Endodermal cell (in vitro differentiated cells): ENCODE measurements at regions not wholly inside any gene's neighbourhood (a gene's known extent, or its start where the extent isn't known, plus 50 kb on each side); places are given as distances from the start of the nearest gene placed in this dataset.

Experiments
- DNase-seq: peaks from one replicate; pipeline ENCODE4 v3.0.0-alpha.2; 2017
- H3K27ac ChIP-seq: 2 replicates; pipeline ENCODE4 v1.5.1; 2013; ENCODE audit warnings: mild to moderate bottlenecking, low read depth, low read length, moderate library complexity
- H3K27me3 ChIP-seq: 2 replicates; pipeline ENCODE4 v1.6.1; 2013; ENCODE audit warnings: mild to moderate bottlenecking, low read length, moderate library complexity; ENCODE audit not compliant: insufficient read depth, control insufficient read depth, poor library complexity, severe bottlenecking
- H3K36me3 ChIP-seq: 2 replicates; pipeline ENCODE4 v1.7.0; 2013; ENCODE audit warnings: mild to moderate bottlenecking, low read length, moderate library complexity; ENCODE audit not compliant: control insufficient read depth, insufficient read depth
- H3K4me1 ChIP-seq: one replicate; pipeline ENCODE4 v1.7.0; 2013; ENCODE audit warnings: low read length; ENCODE audit not compliant: control insufficient read depth, insufficient read depth
- H3K4me3 ChIP-seq: 2 replicates; pipeline ENCODE4 v1.5.1; 2013; ENCODE audit warnings: mild to moderate bottlenecking, low read length, moderate library complexity
- H3K9ac ChIP-seq: 2 replicates; pipeline ENCODE4 v1.6.1; 2013; ENCODE audit warnings: mild to moderate bottlenecking, low read length, moderate library complexity; ENCODE audit not compliant: poor library complexity, severe bottlenecking; ENCODE audit errors: extremely low read depth
- H3K9me3 ChIP-seq: 2 replicates; pipeline ENCODE4 v1.6.1; 2013; ENCODE audit warnings: mild to moderate bottlenecking, low read length, moderate library complexity; ENCODE audit not compliant: control insufficient read depth
- H3K27ac Mint-ChIP-seq: 2 replicates; pipeline ENCODE4 v1.8.0; 2020; ENCODE audit warnings: mixed read lengths
- H3K27me3 Mint-ChIP-seq: 2 replicates; pipeline ENCODE4 v1.8.0; 2021; ENCODE audit warnings: mild to moderate bottlenecking, mixed read lengths; ENCODE audit not compliant: insufficient read depth
- H3K36me3 Mint-ChIP-seq: 2 replicates; pipeline ENCODE4 v1.8.0; 2020; ENCODE audit warnings: low read depth, mixed read lengths
- H3K4me1 Mint-ChIP-seq: 2 replicates; pipeline ENCODE4 v1.8.0; 2020; ENCODE audit warnings: mixed read lengths
- H3K4me3 Mint-ChIP-seq: 2 replicates; pipeline ENCODE4 v1.8.0; 2020; ENCODE audit warnings: mild to moderate bottlenecking, moderate library complexity, mixed read lengths
- H3K9me3 Mint-ChIP-seq: 2 replicates; pipeline ENCODE4 v1.8.0; 2020; ENCODE audit warnings: mild to moderate bottlenecking, mixed read lengths
- WGBS, 2 experiments: methylation state at CpG; one replicate each; pipeline versions ENCODE4 v1.1.5 to v1.1.7; 2013; ENCODE audit warnings: missing lambda C conversion rate in 2 of 2, mixed read lengths in 1 of 2; ENCODE audit not compliant: insufficient coverage in 1 of 2, insufficient read length in 1 of 2; 5-methylcytosine and 5-hydroxymethylcytosine counted together
- TF ChIP-seq, protein P1 (sequence below): fragments of 200-600 bp; sonication (generic); conservative IDR thresholded peaks from 2 replicates; pipeline ENCODE4 v1.5.0; 2021; ENCODE audit warnings: antibody characterized with exemption, mild to moderate bottlenecking

DNA sequence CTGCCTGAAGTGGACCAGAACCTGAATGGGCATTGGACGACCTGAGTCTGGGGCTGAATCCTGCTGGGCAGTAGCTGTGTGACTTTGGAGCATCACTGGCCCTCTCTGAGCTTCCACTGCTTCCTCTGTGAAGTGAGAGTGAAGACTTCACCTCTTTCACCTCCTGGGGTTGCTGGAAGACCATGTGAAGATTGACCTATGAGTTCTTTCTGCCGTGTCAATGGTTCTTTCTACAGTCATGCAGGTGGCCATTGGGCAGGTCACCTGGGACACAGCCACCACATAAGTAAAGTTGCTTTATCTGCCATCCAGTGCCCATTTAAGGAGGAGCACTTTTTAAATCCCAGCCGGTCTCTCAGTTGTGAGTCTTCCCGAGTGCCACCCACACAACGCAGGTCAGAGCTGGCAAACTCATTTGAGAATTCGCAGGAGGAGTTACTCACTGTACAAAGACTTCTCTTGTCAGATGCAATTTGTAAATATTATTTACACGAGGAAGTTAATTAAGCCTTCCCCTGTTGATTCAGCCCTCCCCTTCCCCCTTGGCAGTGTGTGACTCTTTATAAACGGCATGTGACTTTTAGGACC lies 74.8 kb upstream of the TCL1B start:
- Mint-ChIP-seq H3K36me3 (no peaks in the 10 kb centered on the region), H3K9me3 (no peaks in the 10 kb centered on the region), H3K4me1 (no peaks in the 10 kb centered on the region), H3K27me3 (peaks cover 17% of the 10 kb centered on the region), H3K4me3 (no peak overlapping the region), H3K27ac (no peak overlapping the region)
- Histone ChIP-seq H3K27ac (no peak overlapping the region), H3K36me3 (no peaks in the 10 kb centered on the region), H3K9me3 (no peaks in the 10 kb centered on the region), H3K9ac (no peak overlapping the region), H3K4me3 (no peak overlapping the region), H3K4me1 (no peaks in the 10 kb centered on the region), H3K27me3 (peaks cover 29% of the 10 kb centered on the region)
- TF ChIP-seq, protein P1, sequence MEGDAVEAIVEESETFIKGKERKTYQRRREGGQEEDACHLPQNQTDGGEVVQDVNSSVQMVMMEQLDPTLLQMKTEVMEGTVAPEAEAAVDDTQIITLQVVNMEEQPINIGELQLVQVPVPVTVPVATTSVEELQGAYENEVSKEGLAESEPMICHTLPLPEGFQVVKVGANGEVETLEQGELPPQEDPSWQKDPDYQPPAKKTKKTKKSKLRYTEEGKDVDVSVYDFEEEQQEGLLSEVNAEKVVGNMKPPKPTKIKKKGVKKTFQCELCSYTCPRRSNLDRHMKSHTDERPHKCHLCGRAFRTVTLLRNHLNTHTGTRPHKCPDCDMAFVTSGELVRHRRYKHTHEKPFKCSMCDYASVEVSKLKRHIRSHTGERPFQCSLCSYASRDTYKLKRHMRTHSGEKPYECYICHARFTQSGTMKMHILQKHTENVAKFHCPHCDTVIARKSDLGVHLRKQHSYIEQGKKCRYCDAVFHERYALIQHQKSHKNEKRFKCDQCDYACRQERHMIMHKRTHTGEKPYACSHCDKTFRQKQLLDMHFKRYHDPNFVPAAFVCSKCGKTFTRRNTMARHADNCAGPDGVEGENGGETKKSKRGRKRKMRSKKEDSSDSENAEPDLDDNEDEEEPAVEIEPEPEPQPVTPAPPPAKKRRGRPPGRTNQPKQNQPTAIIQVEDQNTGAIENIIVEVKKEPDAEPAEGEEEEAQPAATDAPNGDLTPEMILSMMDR, result no peak
- no peak for DNase-seq
- WGBS, 2 experiments, result 89 to 91% methylated on average over 7 to 8 of the region's 8 CpGs

DNA sequence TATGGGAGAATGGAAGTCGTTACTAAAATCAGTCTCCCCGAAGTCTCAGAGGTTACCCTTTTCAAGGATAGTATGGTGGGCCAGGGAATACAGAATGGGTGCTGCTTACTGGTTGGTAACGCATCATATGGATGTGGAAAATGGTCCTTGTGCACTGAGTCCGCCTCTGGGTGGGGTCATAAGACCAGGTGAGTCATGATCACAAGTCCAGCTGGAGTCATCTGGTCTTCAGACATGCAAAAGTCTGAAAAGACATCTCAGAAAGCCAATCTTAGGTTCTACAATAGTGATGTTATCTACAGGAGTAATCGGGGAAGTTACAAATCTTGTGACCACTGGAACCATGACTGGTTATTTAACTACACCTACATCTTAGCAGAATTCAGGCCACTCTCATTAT lies 71.9 kb upstream of the TCL1B start:
- Histone ChIP-seq H3K9me3 (no peaks in the 10 kb centered on the region), H3K9ac (no peak overlapping the region), H3K27me3 (peaks cover 29% of the 10 kb centered on the region), H3K4me1 (no peaks in the 10 kb centered on the region), H3K36me3 (no peaks in the 10 kb centered on the region), H3K4me3 (no peak overlapping the region), H3K27ac (no peak overlapping the region)
- WGBS, 2 experiments, result 86 to 91% methylated on average over 5 of the region's 5 CpGs
- Mint-ChIP-seq H3K4me3 (no peak overlapping the region), H3K9me3 (no peaks in the 10 kb centered on the region), H3K36me3 (no peaks in the 10 kb centered on the region), H3K27ac (no peak overlapping the region), H3K4me1 (no peaks in the 10 kb centered on the region), H3K27me3 (peaks cover 25% of the 10 kb centered on the region)
- TF ChIP-seq, protein P1, result no peak
- no peak for DNase-seq

DNA sequence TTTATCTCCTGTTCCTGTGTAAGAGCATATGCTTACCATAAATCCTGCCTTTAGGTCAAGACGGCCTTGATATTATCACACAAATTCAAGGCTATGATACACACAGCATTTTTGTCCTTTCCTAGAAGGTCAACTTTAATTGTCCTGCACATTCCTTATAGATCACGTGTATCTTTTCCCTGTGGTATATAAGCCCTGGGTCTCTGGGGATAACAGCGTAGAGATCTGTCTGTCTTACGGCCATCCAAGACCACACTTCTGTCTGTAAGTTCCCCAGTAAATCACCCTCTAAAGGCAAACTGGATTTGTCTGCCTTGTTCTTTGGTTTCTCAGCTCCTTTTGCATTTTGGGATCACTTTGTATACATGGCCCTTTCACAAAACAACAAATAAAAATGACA lies 69.5 kb upstream of the TCL1B start:
- H3K4me3 ChIP-seq, result no peak overlapping the region
- Mint-ChIP-seq H3K4me1 (peaks cover 10% of the 10 kb centered on the region), H3K27me3 (peaks cover 16% of the 10 kb centered on the region), H3K4me3 (no peak overlapping the region), H3K36me3 (no peaks in the 10 kb centered on the region), H3K9me3 (no peaks in the 10 kb centered on the region), H3K27ac (no peak overlapping the region)
- H3K36me3 ChIP-seq, result no peaks in the 10 kb centered on the region
- H3K9ac ChIP-seq, result no peak overlapping the region
- no peak for DNase-seq
- TF ChIP-seq, protein P1, result no peak
- H3K27ac ChIP-seq, result no peak overlapping the region
- H3K4me1 ChIP-seq, result no peaks in the 10 kb centered on the region
- peaks cover 13% of the 10 kb centered on the region for H3K27me3 ChIP-seq
- H3K9me3 ChIP-seq, result no peaks in the 10 kb centered on the region
- 87 to 92% methylated on average over 4 of the region's 4 CpGs for WGBS, 2 experiments
